ENCODE measurements at regions not wholly inside any gene's neighbourhood (a gene's known extent, or its start where the extent isn't known, plus 50 kb on each side); places are given as distances from the start of the nearest gene placed in this dataset.
"Not testable (repeated sequence)": the region's sequence is repeated elsewhere in the genome, so short reads cannot be mapped to it uniquely, and the experiment has no call there.

- no peak for DNase-seq (ENCODE audit: low read depth in 2 of 2)
Observed at GRCh38 chr3:153903430-153903829, 217.8 kb upstream of the ARHGEF26 start.

- DNase-seq (ENCODE audit: low read depth in 2 of 2): no peak
Observed at GRCh38 chr3:153906366-153906765, 214.8 kb upstream of the ARHGEF26 start.

GRCh38 chr3:153910387-153910786 is 210.8 kb upstream of the ARHGEF26 start:
- DNase-seq (ENCODE audit: low read depth in 2 of 2): no peak

- no peak for DNase-seq (ENCODE audit: low read depth in 2 of 2)
Observed at GRCh38 chr3:153911116-153911515, 210.1 kb upstream of the ARHGEF26 start.

GRCh38 chr3:153919773-153920172 is 201.4 kb upstream of the ARHGEF26 start:
- no peak for DNase-seq (ENCODE audit: low read depth in 2 of 2)

- no peak for DNase-seq (ENCODE audit: low read depth in 2 of 2)
Observed at GRCh38 chr3:153921826-153922225, 199.4 kb upstream of the ARHGEF26 start.

GRCh38 chr3:153925841-153926514 is 195.2 kb upstream of the ARHGEF26 start:
- DNase-seq (ENCODE audit: low read depth in 2 of 2): no peak

GRCh38 chr3:153927107-153927506 is 194.1 kb upstream of the ARHGEF26 start:
- DNase-seq (ENCODE audit: low read depth in 2 of 2): no peak

- no peak for DNase-seq (ENCODE audit: low read depth in 2 of 2)
Observed at GRCh38 chr3:153928851-153929250, 192.3 kb upstream of the ARHGEF26 start.

- not testable (repeated sequence) for DNase-seq (ENCODE audit: low read depth in 2 of 2)
Observed at GRCh38 chr3:153933481-153933880, 187.7 kb upstream of the ARHGEF26 start.

GRCh38 chr3:153944084-153944483 is 177.1 kb upstream of the ARHGEF26 start:
- DNase-seq (ENCODE audit: low read depth in 2 of 2): no peak

GRCh38 chr3:153951276-153951675 is 169.9 kb upstream of the ARHGEF26 start:
- no peak for DNase-seq (ENCODE audit: low read depth in 2 of 2)

- no peak for DNase-seq (ENCODE audit: low read depth in 2 of 2)
Observed at GRCh38 chr3:153952091-153952490, 169.1 kb upstream of the ARHGEF26 start.

GRCh38 chr3:153956613-153957012 is 164.6 kb upstream of the ARHGEF26 start:
- no peak for DNase-seq (ENCODE audit: low read depth in 2 of 2)

GRCh38 chr3:153957421-153957820 is 163.8 kb upstream of the ARHGEF26 start:
- no peak for DNase-seq (ENCODE audit: low read depth in 2 of 2)

- no peak for DNase-seq (ENCODE audit: low read depth in 2 of 2)
Observed at GRCh38 chr3:153958635-153959595, 162.3 kb upstream of the ARHGEF26 start.

- no peak for DNase-seq (ENCODE audit: low read depth in 2 of 2)
Observed at GRCh38 chr3:153960458-153961074, 160.6 kb upstream of the ARHGEF26 start.

GRCh38 chr3:153961494-153961893 is 159.7 kb upstream of the ARHGEF26 start:
- no peak for DNase-seq (ENCODE audit: low read depth in 2 of 2)

GRCh38 chr3:153963012-153963411 is 158.2 kb upstream of the ARHGEF26 start:
- no peak for DNase-seq (ENCODE audit: low read depth in 2 of 2)

- no peak for DNase-seq (ENCODE audit: low read depth in 2 of 2)
Observed at GRCh38 chr3:153967260-153967659, 153.9 kb upstream of the ARHGEF26 start.

GRCh38 chr3:153970047-153970446 is 151.1 kb upstream of the ARHGEF26 start:
- DNase-seq (ENCODE audit: low read depth in 2 of 2): no peak

GRCh38 chr3:153970741-153971347 is 150.3 kb upstream of the ARHGEF26 start:
- DNase-seq (ENCODE audit: low read depth in 2 of 2): no peak

Data from stimulated activated CD8-positive, alpha-beta memory T cell treated with anti-CD3 and anti-CD28 coated beads, Interleukin-7, amount 100 ng/mL, for 1 hour (primary cell).